ENCODE measurements at regions not wholly inside any gene's neighbourhood (a gene's known extent, or its start where the extent isn't known, plus 50 kb on each side); places are given as distances from the start of the nearest gene placed in this dataset.
A peak's percentile ranks its signal among the peaks of the same experiment; 100 is the strongest.
"Not testable (repeated sequence)": the region's sequence is repeated elsewhere in the genome, so short reads cannot be mapped to it uniquely, and the experiment has no call there.

- Histone ChIP-seq H3K27ac (no peak overlapping the region), H3K36me3 (no peaks in the 10 kb centered on the region), H3K9me3 (no peaks in the 10 kb centered on the region), H3K27me3 (no peaks in the 10 kb centered on the region), H3K4me3 (no peak overlapping the region), H3K4me1 (no peaks in the 10 kb centered on the region)
- DNase-seq (ENCODE audit: low spot score in 2 of 2), result no peak
- TF ChIP-seq POLR2AphosphoS5 (IDR thresholded peaks at IDR 0.05), result no peak
- no peak for TF ChIP-seq CTCF (IDR thresholded peaks at IDR 0.05)
- intact Hi-C loops (cut with DNase I; ENCODE audit: low total_unique reads), result no loop called here
Observed at GRCh38 chr1:215018555-215018954, 64.0 kb upstream of the KCNK2 start.

- intact Hi-C loops (cut with DNase I; ENCODE audit: low total_unique reads), result no loop called here
- H3K27ac ChIP-seq, result peak overlapping the region in 1 of 2 donors; percentile 70
Observed at GRCh38 chr1:215022204-215022603, 60.3 kb upstream of the KCNK2 start.

GRCh38 chr1:215022741-215023141 is 59.8 kb upstream of the KCNK2 start:
- Histone ChIP-seq H3K4me3 (no peak overlapping the region), H3K9me3 (no peaks in the 10 kb centered on the region), H3K27me3 (no peaks in the 10 kb centered on the region), H3K36me3 (no peaks in the 10 kb centered on the region), H3K4me1 (no peaks in the 10 kb centered on the region), H3K27ac (peak overlapping the region in 1 of 2 donors; percentile 18)
- no peak for TF ChIP-seq CTCF (IDR thresholded peaks at IDR 0.05)
- TF ChIP-seq POLR2AphosphoS5 (IDR thresholded peaks at IDR 0.05), result no peak
- no peak for TF ChIP-seq POLR2A (IDR thresholded peaks at IDR 0.05)
- intact Hi-C loops (cut with DNase I; ENCODE audit: low total_unique reads), result no loop called here
- DNase-seq (ENCODE audit: low spot score in 2 of 2), result no peak

More at GRCh38 chr1:215022204-215022603, 60.3 kb upstream of the KCNK2 start:
- no peak overlapping the region for H3K4me3 ChIP-seq
- H3K27me3 ChIP-seq, result no peaks in the 10 kb centered on the region
- no peaks in the 10 kb centered on the region for H3K36me3 ChIP-seq
- no peak for TF ChIP-seq POLR2AphosphoS5 (IDR thresholded peaks at IDR 0.05)
- no peak for TF ChIP-seq CTCF (IDR thresholded peaks at IDR 0.05)
- TF ChIP-seq POLR2A (IDR thresholded peaks at IDR 0.05), result no peak
- H3K9me3 ChIP-seq, result no peaks in the 10 kb centered on the region
- H3K4me1 ChIP-seq, result no peaks in the 10 kb centered on the region
- no peak for DNase-seq (ENCODE audit: low spot score in 2 of 2)

- no peak for DNase-seq (ENCODE audit: low spot score in 2 of 2)
- H3K4me3 ChIP-seq, result no peak overlapping the region
- no peaks in the 10 kb centered on the region for H3K9me3 ChIP-seq
- H3K4me1 ChIP-seq, result no peaks in the 10 kb centered on the region
- H3K27ac ChIP-seq, result peak overlapping the region; percentile 18 to 58
- intact Hi-C loops (cut with DNase I; ENCODE audit: low total_unique reads), result no loop called here
- no peaks in the 10 kb centered on the region for H3K36me3 ChIP-seq
- no peaks in the 10 kb centered on the region for H3K27me3 ChIP-seq
- no peak for TF ChIP-seq POLR2AphosphoS5 (IDR thresholded peaks at IDR 0.05)
- no peak for TF ChIP-seq CTCF (IDR thresholded peaks at IDR 0.05)
- no peak for TF ChIP-seq POLR2A (IDR thresholded peaks at IDR 0.05)
Observed at GRCh38 chr1:215023155-215023832, 59.2 kb upstream of the KCNK2 start.

GRCh38 chr1:215028954-215029353 is 53.6 kb upstream of the KCNK2 start:
- Histone ChIP-seq H3K27me3 (no peaks in the 10 kb centered on the region), H3K36me3 (no peaks in the 10 kb centered on the region), H3K4me1 (no peaks in the 10 kb centered on the region), H3K9me3 (no peaks in the 10 kb centered on the region), H3K4me3 (no peak overlapping the region), H3K27ac (no peak overlapping the region)
- intact Hi-C loops (cut with DNase I; ENCODE audit: low total_unique reads), result no loop called here
- no peak for DNase-seq (ENCODE audit: low spot score in 2 of 2)
- TF ChIP-seq POLR2AphosphoS5 (IDR thresholded peaks at IDR 0.05) (no peak), POLR2A (IDR thresholded peaks at IDR 0.05) (no peak), CTCF (IDR thresholded peaks at IDR 0.05) (no peak)

GRCh38 chr1:215030581-215030980 is 52.0 kb upstream of the KCNK2 start:
- DNase-seq (ENCODE audit: low spot score in 2 of 2); H3K27ac ChIP-seq; H3K4me1 ChIP-seq: not testable (repeated sequence)

More at GRCh38 chr1:215030581-215030980, 52.0 kb upstream of the KCNK2 start:
- H3K27me3 ChIP-seq; intact Hi-C loops (cut with DNase I; ENCODE audit: low total_unique reads); H3K4me3 ChIP-seq; H3K9me3 ChIP-seq; H3K36me3 ChIP-seq: not testable (repeated sequence)

All from breast epithelium (tissue), 4 donors.